ENCODE measurements at regions not wholly inside any gene's neighbourhood (a gene's known extent, or its start where the extent isn't known, plus 50 kb on each side); places are given as distances from the start of the nearest gene placed in this dataset.
"Not testable (repeated sequence)": the region's sequence is repeated elsewhere in the genome, so short reads cannot be mapped to it uniquely, and the experiment has no call there.

DNA sequence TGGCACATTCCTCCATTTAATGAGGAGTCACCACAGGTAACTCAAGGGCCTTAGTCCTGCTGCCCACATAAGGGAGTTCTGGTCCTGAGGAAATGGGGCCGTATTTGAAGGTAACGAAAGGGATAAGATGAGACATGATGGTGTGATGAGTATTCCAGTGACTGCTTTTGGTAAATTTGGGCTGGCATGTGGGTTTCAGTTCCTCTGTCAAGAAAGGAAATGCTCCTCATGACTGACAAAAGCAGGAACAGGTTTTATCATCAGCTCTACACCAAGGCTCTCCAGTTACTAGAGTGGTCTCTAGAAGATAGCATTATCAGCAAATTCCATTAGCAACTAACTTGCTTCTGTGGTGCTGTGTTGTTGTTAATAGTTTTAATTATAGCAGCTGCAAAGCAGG lies 161.8 kb upstream of the PTPN20 start:
- not testable (repeated sequence) for DNase-seq

DNA sequence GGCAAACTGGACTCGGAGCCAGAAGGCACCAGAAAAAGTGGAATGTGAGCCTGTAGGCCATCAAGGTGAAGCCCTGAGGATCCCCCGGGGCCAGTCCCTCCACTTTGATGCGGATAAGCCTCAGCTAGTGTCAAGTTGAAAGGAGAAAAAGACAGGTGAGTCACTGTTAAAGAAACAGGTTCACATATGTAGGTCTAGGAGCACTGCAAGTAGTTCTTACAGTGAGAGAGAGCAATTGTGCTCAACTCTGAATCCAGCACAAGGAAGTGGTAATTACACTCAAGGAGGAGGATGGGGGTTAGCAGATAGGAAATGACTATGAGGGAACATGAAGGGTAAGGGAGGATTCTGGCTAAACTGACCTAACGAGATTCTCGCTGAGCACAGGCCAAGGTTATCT lies 157.5 kb upstream of the PTPN20 start:
- DNase-seq = not testable (repeated sequence)

DNA sequence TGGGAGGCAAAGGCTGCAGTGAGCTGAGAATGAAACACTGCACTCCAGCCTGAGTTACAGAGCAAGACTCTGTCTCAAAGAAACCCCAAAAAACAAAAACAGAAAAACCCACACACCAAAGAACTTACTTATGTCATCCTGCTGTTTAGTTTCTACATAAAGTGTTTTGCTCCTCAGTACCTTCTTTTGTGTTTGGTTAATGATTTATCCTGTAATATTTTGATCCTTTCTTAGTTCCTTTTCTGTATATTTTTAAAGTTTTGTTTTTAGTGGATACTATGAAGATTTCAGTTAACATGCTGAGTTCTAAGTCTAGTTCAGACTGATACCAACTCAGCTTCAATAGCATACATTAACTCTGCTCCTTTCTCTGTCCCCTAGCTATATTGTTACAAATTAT lies 149.8 kb upstream of the PTPN20 start:
- DNase-seq = not testable (repeated sequence)

DNA sequence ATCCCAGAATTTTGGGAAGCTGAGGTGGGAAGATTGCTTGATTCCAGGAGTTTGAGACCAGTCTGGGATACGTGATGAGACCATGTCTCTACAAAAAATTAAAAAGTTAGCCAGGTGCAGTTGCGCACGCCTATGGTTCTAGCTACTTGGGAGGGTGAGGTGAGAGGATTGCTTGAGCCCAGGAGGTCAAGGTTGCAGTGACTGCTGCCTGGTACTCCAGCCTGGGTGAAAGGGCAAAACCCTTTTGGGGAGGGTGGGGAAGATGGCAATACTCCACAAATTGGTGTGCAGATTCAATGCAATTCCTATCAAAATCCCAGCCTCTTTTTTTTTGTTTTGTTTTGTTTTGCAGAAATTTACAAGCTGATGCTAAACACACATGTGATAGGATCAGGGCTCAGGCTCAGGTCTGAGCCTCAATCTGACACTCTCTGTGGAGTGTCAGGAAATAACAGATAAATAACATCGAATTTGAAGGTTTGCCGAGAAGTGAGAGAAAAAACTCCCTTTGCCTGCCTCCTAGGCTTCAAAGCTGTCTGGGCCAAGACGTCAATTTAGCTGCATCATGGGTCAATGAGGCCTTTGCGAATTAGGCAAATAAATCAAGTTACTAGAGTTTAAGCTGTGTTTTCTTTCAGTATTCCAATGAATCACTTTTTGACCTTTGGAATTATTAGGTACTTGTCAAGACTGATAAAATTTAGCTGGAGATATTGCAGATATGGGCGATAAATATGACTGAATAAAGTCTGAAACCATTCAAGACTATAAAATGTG lies 142.5 kb upstream of the PTPN20 start:
- not testable (repeated sequence) for DNase-seq

DNA sequence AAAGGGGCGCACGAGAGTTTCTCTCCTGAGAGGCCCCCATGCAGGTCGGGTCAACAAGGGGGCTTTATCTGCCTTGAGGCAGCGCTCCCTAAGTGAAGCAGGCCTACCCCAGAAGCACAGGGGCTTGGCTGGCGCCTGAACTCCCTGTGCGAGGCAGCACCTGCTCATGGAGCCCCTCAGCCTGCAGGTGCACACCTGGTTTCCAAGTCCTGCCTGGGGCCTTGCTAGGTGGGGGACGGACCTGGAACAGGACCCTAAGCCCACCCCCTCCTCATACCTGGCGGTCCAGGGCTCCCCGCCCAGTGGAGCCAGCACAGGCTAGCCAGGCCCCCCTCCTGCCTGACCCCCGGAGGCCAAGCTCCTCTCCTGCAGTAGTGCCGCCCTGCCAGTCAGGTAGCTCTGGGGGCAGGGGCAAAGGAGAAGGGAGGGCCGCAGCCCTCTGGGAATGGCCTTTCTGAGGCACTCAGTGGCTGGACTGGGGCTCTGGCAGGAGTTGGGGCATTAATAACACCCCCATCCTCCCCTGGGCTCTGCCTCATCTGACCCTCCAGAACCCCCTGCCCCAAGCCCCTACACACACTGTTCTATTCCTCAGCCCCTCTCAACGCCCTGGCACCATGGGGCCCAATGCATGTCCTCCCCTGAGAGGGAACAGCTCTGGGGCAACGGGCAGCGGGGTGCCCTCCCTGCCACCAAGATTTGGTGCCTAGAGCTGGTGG lies 137.9 kb upstream of the PTPN20 start:
- DNase-seq = not testable (repeated sequence)

DNA sequence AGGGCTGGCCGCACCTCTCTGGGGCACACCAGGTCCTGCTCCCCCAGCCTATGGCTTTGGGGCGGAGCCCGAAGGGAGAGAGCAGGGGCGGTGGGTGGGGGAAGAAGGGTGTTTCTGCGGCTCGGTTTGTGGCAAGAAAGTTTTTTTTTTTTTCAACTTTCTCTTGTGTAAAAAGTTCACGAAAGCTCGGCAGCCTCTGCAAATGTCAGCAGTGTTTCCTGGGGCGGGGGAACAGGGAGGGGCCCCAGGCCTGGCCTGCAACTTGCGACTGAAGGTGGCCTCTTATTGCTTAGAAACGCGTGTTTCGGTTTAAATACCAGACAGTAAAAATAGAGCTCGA lies 137.4 kb upstream of the PTPN20 start:
- peak; percentile 45 for DNase-seq

DNA sequence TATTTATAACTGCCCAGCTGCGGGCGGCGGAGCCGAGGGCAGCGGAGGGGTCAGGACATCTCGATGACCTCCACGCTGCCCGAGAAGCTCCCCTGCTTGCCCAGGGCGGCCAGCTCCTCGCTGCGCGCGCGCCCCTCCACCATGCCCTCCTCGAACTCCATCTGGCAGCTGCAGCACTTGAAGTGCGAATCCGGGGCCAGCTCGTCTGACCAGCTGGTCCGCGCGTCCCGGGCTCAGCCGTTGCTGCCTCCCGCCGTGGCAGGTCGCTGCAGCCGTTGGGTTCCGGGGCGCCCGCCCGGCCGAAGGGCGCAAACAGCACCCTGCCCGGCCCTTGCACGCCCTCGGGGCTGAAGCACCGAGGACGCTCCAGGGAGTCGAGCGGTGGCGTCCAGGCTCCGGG lies 136.9 kb upstream of the PTPN20 start:
- not testable (repeated sequence) for DNase-seq

DNA sequence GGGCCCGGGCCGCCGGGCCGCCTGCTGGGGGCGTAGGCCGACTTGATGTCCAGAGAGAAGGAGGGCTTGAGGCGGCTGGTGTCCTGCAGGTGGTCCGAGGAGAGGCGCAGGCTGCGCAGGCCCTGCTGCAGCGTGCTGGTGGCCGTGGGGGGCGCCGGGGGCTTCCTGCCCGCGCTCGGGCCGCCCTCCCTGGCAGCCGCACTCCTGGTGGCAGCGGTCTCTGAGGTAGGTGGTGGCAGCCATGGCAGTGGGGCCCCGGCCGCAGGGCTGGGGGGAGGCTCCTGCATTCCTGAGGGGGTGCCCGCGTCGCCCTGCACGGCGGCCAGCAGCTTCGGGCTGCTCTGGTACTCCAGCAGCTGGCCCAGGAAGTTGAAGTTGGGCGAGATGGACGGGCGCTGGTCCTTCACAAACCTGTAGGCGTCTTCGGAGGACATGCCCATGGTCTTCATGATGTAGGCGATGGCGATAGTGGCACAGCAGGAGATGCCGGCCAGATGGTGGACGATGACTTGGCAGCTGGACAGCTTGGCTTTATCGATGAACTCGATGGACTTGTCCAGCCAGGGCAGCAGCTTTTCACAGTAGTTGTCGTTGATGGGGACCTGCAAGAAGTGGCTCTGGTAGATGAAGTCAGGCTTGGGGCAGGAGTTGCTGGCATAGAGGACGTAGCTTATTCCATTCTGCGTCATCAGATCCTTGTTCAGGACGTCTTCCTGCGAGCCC lies 136.1 kb upstream of the PTPN20 start:
- not testable (repeated sequence) for DNase-seq

DNA sequence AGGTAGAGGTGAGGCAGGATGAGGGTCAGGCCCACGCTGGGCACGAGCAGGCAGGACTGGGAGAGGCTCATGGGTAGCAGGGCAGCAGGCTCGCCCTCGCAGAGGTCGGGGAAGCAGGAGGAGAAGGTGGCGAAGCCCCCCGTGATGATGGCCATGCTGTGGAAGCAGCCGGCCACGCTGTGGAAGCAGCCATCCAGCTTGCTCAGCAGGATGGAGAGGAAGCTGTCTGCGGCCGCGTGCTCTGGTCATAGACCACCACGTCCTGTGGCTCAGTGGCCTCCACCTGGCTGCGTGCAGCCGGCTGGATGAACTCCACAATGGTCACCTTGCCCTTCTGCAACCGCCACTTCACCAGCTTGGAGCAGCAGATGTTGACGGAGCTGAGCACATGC lies 135.6 kb upstream of the PTPN20 start:
- DNase-seq = not testable (repeated sequence)

DNA sequence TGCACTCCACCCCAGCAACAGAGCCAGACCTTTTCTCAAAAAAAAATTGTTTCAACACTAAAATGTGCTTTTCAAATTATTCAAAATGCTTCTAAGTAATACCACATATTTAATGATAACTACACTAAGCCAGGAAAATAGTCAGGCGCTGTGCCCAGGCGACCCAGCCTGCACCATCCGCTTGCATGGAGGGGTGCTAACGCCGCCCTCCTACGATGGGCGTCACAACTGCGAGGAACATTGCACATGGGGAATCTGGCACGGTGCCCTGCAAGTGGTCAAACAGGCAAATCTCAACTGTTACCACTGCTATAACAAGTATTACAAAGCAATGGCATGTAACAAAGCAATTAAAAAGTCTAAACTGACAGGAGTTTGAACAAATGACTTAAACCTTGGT lies 131.7 kb upstream of the PTPN20 start:
- DNase-seq = not testable (repeated sequence)

DNA sequence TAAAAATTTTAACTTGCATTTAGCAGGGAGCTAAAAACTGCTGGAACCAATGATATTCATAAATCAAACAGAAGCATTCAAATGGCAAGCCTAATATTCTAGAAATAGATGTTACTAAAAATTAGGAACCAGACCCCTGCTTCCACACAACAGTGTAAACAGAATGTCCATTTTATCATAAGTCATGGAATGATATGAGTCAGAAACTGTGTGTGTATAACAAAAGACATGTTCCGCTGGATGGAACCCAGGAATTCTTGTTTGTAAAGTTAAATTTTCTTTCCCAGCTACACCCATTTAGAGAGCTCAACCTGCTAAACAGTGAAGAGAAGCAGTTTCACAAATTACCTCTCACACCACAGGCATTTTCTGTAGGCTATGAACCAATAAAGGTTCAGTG lies 131.1 kb upstream of the PTPN20 start:
- DNase-seq = not testable (repeated sequence)

DNA sequence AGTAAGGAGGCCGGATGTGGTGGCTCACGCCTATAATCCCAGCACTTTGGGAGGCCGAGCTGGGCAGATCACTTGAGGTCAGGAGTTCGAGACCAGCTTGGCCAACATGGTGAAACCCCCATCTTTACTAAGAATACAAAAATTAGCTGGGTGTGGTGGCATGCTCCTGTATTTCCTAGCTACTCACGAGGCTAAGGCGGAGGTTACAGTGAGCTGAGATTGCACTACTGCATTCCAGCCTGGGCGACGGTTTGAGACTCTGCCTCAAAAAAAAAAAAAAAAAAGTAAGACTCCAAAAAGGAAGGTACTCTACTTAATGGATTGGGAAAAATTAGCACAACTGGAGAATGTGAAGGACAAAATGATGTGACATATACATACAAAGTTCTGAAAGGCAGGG lies 130.2 kb upstream of the PTPN20 start:
- not testable (repeated sequence) for DNase-seq

DNA sequence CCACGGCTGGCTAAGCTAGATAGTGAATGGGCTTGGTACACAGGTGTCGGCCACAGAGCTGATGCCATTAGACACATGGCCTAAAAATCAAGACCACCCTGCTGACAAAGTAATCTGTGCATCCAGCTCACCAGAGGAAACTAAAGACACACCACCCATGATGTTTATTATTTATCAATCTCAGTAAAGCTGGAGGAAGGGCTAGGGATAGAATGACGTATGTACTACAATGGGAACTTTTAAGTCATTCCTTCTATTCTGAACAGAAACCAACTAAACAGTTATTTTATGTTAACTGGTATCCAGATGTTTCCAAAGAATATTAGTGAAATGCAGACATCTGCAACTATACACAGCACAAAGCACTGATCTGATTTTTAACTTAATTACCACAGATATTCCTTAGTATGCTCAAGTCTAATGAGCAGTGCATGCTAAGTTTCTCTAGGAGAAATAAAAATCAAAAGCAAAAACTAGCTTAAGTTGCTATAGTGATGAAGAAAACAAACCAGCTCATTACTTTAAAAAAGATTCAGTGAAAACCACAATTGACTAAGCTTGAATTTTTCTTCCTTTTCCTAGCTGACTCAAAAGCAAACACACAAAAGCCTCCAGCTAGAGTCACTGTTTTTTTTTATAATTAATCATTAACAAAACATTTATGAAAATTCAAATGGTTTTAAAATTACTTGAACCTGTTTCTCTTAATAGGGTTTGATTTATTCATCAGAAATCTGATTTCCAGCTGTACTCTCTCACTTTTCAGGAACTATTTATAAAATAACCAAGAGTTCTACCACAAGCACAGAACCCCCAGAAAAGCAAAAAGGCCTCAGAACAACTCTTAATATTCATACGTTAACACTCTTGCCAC lies 129.0 kb upstream of the PTPN20 start:
- not testable (repeated sequence) for DNase-seq

DNA sequence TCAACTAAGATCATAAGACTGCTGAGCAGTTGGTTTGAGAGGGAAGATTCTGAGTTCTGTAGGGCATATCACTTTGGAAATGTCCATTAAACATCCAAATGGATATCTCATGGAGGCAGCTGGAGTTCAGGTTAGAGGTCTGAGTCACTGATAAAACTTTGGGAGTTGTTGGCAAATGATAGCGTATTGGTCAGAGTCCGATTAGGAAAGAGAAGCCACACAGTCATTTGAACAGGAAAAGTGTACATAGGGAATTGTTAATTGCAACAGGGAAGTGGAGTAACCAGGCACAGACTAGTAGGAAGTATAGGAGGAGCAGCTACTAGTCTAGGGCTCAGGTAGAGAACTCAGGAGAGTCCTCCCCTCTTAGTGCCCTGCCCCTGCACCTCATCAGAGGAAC lies 126.6 kb upstream of the PTPN20 start:
- not testable (repeated sequence) for DNase-seq

DNA sequence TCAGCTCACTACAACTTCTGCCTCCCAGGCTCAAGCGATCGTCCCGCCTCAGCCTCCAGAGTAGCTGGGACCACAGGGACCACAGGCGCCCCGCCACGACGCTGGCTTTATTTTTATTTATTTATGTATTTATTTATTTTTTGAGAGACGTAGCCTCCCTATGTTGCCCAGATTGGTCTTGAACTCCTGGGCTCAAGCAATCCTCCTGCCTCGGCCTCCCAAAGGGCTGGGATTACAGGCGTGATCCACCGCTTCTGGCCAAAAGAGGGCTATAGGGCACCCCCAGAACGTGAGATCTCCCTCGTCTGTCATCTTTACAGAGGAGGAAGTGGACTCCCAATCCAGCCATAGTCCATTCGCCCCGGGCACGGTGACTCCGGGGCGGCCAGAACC lies 125.1 kb upstream of the PTPN20 start:
- not testable (repeated sequence) for DNase-seq

DNA sequence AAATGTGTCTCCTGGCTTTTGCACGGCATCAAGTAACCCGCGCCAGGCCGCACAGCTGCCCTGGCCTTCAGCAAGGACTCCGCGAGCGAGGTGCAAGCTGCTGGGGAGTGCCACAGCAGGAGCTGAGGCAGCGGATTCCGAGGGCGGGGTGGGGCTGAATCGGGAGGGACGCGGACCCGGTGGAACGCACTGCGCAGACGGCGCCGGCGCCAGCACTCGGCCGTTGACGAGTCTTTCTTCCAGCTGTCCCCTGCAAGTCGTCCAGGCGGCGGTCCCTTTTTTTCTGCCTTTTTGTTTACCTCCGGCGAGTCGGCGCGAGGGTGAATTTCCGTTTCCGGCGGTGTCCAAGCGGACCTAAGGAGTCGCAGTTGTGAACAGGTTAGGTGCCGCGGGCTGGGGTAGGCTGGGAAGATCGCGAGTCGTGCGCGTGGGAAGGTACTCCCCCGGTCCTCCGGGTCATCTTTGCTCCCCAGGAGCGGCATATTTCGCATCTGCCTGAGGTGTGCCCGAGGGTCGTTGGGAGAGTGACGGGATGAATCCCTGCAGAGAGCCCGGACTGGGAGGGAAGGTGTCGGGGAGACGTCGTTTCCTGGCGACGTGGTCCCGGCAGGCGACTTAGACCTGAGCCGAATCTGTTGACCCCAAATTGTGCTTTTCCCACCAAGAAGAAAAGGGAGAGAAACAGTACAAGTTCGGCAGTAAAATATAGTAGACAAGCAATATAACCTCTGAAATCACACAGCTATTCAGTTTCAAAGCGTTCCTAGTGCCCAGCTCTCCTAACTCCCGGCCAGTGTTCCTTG lies 124.5 kb upstream of the PTPN20 start:
- peak; percentile 77 for DNase-seq

DNA sequence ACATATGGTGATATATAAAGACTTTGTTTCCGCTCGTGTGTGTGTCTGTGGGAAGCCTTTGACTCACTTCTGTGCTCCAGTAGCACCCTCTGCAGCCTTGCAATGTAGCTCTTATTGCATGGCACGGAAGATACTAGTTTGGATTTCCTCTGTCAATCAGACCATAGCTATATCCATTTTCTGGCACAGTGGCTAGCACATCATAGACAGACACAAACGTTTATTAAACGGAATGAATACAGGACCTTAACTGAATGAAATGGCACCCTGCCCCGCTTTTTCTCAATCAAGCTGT lies 124.0 kb upstream of the PTPN20 start:
- DNase-seq = peak; percentile 30

DNA sequence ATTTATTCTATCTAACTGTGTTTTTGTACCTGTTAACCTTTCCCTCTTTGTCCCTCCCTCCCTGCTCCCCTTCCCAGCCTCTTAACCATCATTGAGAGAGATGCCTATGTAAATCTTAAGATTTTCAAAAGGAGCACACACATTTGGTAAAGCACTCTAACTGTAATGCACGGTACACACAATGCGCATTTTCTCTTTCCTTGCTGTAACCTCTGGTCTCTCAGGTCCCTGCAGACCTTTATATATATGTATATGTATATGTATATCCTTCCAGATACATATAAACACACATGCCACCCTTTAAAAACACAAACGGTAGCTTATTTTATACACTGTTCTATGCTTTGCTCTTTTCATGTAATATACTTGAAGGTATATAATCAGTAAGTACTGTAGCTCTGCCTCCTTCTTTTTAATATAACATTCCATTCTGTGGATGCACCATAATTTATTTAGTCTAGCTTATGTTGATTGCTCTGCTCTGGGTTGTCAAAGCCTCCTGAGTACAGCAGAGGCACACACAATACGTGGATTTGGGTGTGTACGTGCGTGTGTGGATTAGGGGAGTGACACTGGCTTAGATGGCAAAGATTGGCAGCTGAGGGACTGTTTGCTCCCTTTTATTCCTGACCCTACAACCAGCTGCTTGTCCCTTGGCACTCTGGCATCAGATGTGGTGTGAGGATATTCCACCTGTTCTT lies 118.4 kb upstream of the PTPN20 start:
- DNase-seq = not testable (repeated sequence)

DNA sequence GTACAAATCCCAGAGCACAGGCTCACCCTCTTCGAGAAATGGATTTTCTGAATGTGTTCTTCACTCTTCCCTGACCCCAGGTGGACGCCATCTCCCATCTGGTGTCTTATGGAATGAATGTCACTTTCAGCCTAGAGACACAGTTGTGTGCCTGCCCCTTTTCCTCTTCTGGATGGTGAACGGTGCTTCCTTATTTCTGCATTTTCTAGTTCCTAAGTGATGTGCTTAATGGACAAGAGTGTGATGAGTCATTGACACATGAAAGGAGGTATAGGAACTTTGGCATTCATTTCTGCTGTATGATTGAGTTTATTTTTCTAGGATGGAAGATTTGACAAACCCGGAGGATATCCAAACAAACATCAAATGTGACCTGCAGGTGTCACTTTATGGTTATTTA lies 114.9 kb upstream of the PTPN20 start:
- not testable (repeated sequence) for DNase-seq

DNA sequence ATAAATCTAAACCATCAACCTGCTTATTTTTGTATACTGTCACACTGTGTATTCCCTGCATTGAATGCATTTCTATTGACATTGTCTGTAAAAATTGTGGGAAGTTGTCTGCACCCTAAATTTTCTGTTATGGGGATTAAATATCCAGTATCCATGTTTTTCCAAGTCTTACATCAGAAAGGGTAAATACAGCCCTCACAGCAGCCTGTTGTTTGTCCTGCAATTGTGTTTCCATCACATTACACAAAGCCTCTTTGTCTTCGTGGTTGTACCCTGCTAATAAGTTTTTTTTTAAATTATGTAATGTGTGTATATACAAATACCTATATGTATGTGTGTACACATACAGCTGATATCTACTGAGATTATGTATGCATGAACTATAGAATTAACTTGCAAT lies 109.2 kb upstream of the PTPN20 start:
- DNase-seq = not testable (repeated sequence)

DNA sequence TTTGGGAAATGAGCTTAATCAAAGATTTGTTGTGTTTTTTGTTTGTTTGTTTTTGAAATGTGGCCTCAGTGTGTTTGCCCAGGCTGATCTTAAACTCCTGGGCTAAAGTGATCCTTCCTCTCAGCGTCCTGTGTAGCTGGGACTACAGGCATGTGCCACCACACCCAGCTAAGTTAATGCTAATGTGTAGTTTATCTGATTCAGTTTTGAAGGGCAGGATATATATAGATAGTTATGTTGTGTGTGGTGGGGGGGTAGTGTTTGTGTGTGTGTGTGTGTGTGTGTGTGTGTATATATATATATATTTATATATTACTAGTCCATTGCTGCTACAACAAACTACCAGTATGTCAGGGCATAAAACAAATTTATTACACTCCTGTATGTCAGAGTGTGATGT lies 108.1 kb upstream of the PTPN20 start:
- DNase-seq = not testable (repeated sequence)

All from stimulated activated CD4-positive, alpha-beta T cell treated with anti-CD3 and anti-CD28 coated beads, Interleukin-15, amount 100 ng/mL, for 24 hours (primary cell).